Colonic mucosa (tissue), 4 donors: ENCODE measurements at regions not wholly inside any gene's neighbourhood (a gene's known extent, or its start where the extent isn't known, plus 50 kb on each side); places are given as distances from the start of the nearest gene placed in this dataset.

Experiments
- DNase-seq: peaks from one replicate; pipeline ENCODE4 v3.0.0-alpha.2; 2020
- H3K27ac ChIP-seq: fragments of 200-600 bp; one replicate; pipeline ENCODE4 v1.8.0; 2021
- H3K27me3 ChIP-seq: fragments of 200-600 bp; one replicate; pipeline ENCODE4 v1.8.0; 2021
- H3K36me3 ChIP-seq: fragments of 200-600 bp; one replicate; pipeline ENCODE4 v1.8.0; 2021
- H3K4me1 ChIP-seq: fragments of 200-600 bp; one replicate; pipeline ENCODE4 v1.8.0; 2021; ENCODE audit warnings: mild to moderate bottlenecking
- H3K4me3 ChIP-seq: fragments of 200-600 bp; one replicate; pipeline ENCODE4 v1.8.0; 2021
- H3K9ac ChIP-seq, 2 donors: one replicate each; pipeline ENCODE4 v1.7.0; 2013; ENCODE audit warnings: control low read depth in 2 of 2, low read depth in 2 of 2, low read length in 2 of 2
- H3K9me3 ChIP-seq: fragments of 200-600 bp; one replicate; pipeline ENCODE4 v1.8.0; 2021
- intact Hi-C: fragments of 100-400 bp; cut with DNase I; formaldehyde crosslinking; loops from one replicate; pipeline ENCODE4 v1.14.1; 2022
- TF ChIP-seq, protein P1 (sequence below): fragments of 200-600 bp; IDR thresholded peaks from one replicate; pipeline ENCODE4 v1.8.0; 2022; ENCODE audit warnings: antibody characterized with exemption, mild to moderate bottlenecking
- donor health status: healthy.
- donor health status: DM: no; HTN: no; CAD: no.
- donor health status: DM: no; HTN: no; CAD: no.

DNA sequence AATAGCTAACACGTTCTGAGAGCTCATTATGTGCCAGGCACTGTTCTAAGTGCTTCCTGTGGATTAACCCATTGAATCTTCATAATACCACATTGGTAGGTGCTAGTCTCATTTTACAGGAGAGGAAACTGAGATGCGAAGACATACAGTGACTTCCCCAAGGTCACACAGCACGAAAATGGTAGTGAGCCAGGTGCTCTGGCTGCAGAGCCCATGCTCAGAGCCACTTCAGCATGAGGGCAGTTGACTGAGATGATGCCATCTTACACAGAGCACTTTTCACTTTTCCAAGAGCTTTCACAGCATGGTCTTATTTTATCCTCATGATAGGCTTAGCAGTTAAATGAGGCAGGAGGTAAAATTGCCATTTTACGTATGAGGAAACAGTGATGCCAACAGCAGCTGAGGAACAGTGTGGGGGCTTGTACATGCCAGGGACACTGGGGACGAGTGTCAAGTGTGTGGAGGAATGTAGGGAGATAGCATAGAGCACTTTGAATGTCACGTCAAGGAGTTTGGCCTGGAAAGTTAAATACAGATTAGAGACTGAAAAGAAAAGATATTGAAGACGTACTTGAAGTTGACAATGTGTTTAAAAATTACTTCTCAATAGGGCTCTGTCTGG is 180.0 kb downstream of the KIF4B start:
- H3K9ac ChIP-seq: no peak overlapping the region
- intact Hi-C loops: no loop called here
- no peak overlapping the region for H3K27ac ChIP-seq
- no peaks in the 10 kb centered on the region for H3K36me3 ChIP-seq
- no peaks in the 10 kb centered on the region for H3K9me3 ChIP-seq
- DNase-seq: no peak
- no peaks in the 10 kb centered on the region for H3K4me1 ChIP-seq
- TF ChIP-seq, protein P1, sequence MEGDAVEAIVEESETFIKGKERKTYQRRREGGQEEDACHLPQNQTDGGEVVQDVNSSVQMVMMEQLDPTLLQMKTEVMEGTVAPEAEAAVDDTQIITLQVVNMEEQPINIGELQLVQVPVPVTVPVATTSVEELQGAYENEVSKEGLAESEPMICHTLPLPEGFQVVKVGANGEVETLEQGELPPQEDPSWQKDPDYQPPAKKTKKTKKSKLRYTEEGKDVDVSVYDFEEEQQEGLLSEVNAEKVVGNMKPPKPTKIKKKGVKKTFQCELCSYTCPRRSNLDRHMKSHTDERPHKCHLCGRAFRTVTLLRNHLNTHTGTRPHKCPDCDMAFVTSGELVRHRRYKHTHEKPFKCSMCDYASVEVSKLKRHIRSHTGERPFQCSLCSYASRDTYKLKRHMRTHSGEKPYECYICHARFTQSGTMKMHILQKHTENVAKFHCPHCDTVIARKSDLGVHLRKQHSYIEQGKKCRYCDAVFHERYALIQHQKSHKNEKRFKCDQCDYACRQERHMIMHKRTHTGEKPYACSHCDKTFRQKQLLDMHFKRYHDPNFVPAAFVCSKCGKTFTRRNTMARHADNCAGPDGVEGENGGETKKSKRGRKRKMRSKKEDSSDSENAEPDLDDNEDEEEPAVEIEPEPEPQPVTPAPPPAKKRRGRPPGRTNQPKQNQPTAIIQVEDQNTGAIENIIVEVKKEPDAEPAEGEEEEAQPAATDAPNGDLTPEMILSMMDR: no peak
- no peak overlapping the region for H3K4me3 ChIP-seq
- no peaks in the 10 kb centered on the region for H3K27me3 ChIP-seq

DNA sequence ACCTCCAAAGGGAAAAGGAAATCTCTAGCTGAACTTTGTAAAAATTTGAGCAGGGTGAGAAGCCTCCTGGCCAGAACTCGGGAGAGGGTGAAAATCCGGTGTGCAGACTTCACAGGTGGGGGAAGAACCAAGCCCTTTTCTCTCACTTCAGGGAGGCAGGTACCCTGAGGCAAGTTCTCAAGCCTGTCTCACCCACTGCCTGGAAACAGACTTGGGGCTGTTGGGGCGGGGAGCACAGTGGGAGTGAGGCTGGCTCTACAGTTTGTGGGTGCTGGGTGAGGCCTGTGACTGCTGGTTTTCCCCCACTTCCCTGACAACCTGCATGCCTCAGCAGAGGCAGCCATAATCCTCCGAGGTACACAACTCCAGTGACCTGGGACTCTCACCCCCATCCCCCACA is 187.1 kb downstream of the KIF4B start:
- Histone ChIP-seq H3K9me3 (no peaks in the 10 kb centered on the region), H3K9ac (no peak overlapping the region), H3K27me3 (no peaks in the 10 kb centered on the region), H3K4me1 (no peaks in the 10 kb centered on the region), H3K36me3 (no peaks in the 10 kb centered on the region), H3K27ac (no peak overlapping the region), H3K4me3 (no peak overlapping the region)
- TF ChIP-seq, protein P1: no peak
- no peak for DNase-seq
- intact Hi-C loops: no loop called here

DNA sequence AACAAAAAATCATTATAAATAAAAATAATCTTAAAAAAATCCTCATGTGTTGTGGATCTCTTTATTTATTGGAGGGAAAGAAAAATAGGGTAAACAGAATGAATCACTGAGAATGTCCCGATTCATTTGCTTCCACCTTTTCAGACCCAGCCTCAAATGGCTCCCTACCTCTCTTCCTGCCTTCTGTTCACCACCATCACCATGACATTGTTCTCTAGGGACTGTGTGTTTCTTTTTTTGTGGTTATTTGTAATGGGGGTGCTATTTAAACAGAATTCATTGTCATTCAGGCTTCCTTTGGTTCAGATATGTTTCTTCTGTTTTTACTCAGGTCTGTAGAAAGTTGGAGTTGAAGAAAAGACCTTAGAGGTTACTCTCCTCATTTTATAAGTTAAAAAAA is 198.2 kb downstream of the KIF4B start:
- H3K9ac ChIP-seq: no peak overlapping the region
- H3K27me3 ChIP-seq: no peaks in the 10 kb centered on the region
- no peaks in the 10 kb centered on the region for H3K9me3 ChIP-seq
- H3K4me3 ChIP-seq: no peak overlapping the region
- H3K27ac ChIP-seq: no peak overlapping the region
- DNase-seq: no peak
- H3K36me3 ChIP-seq: no peaks in the 10 kb centered on the region
- H3K4me1 ChIP-seq: no peaks in the 10 kb centered on the region
- TF ChIP-seq, protein P1: no peak
- intact Hi-C loops: no loop called here

DNA sequence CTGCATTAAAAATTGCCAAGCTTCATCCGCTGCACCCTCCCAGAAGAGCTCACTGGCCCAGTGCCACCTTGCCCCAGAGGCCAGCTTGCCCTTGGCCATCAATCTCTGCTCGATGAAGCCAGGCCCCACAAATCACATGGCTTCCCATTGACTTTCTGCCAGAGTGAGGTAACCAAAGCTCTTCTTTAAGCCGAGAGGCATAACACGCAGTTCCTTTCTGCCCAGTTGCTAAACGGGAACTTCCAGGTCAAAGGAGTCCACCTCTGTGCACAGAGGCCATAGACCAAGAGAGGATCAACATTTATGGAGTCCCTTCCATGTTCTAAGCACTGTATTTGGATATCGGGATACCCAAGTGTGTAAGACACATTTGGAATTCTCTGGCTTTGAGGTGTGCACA is 208.8 kb downstream of the KIF4B start:
- Histone ChIP-seq H3K27ac (no peak overlapping the region), H3K4me1 (no peaks in the 10 kb centered on the region), H3K9ac (no peak overlapping the region), H3K9me3 (no peaks in the 10 kb centered on the region), H3K36me3 (no peaks in the 10 kb centered on the region), H3K4me3 (no peak overlapping the region), H3K27me3 (no peaks in the 10 kb centered on the region)
- intact Hi-C loops: no loop called here
- TF ChIP-seq, protein P1: no peak
- DNase-seq: no peak

DNA sequence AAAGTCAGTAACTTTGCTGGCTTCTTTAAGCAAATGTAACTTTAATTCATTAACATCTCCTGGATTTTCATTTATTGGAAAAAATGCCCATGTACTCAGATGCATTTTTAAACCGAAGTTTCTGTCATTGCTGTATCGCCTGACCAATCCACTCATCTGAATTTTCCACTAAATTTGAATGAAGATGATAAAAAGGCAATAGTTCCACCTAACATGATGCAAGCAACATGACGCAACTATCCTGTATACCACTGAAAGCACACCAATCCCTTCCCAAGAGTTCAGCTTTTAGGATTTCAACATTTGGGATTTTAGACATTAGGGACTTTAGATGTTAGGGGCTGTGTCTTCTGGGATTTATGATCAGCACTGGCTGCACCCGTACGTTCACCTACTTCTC is 215.6 kb downstream of the KIF4B start:
- Histone ChIP-seq H3K27me3 (no peaks in the 10 kb centered on the region), H3K27ac (no peak overlapping the region), H3K36me3 (no peaks in the 10 kb centered on the region), H3K9me3 (no peaks in the 10 kb centered on the region), H3K4me1 (no peaks in the 10 kb centered on the region), H3K9ac (no peak overlapping the region), H3K4me3 (no peak overlapping the region)
- TF ChIP-seq, protein P1: no peak
- DNase-seq: no peak
- intact Hi-C loops: no loop called here
